M059J (cell line): ENCODE measurements at regions not wholly inside any gene's neighbourhood (a gene's known extent, or its start where the extent isn't known, plus 50 kb on each side); places are given as distances from the start of the nearest gene placed in this dataset.
A peak's percentile ranks its signal among the peaks of the same experiment; 100 is the strongest.

Experiments used
- DNase-seq: peaks from one replicate; pipeline ENCODE4 v3.0.0-alpha.2; 2012; ENCODE audit warnings: low read depth

DNA sequence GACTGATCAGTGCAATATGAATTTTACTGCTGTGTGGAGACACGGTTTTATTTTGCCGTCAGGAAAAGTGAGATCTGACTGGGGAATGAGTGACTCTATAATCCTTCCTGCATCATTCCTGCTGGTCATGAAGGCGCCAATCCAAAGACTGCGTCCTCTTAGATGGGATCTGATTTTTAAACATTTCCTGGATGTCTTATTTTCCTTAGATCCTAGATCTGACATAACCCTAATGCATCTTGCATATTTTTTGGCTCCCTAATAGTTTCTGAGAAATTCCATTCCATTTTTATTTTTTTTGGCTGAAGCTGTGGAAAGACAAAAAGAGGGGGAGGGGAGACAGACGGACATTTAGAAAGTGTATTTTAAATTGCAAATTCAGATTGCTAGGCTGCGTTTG lies 454.9 kb upstream of the FAT1 start:
- no peak for DNase-seq

DNA sequence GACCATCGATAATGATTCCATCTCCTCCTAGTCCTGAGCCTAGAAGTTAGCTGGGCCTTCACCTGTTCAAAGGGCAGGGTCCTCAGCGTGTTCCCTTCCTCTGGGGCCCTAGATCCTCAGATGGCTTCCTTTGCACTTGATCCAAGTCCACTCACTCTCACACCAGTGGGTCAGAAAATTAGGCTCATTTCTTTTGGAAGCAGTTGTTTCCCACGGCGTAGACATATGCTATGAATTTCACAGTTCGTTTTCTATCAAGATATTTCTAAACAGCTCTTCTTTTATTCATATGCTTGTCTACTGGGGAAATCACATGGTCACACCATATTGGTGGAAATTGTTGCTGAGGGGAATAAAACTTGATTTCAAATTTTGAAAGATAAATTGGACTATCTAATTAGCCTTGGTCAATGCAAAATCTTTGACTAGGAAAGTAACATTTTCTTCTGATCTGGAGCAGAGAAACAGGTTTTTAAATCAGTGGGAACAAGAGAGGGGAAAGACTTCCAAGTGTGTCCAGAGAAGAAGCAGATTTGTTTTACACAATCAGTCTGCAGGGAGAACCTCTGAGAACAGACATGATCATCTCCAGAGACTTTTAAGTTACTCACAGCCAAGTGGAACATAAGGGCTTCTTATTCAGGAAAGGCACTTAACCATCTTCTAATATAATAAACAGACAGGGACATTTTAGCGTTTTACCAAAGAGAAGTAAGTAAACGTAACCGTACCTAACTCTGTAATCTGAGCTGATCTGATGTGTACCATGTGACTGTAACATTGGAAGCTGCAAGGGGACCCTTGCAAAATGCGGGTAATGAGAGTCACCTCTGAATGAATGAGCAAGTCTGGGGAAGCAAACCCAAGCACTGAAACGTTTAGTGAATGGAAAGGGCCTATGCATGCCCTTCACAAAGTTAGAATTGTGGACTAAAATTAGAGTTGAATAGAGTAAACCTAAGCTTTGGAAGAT lies 455.7 kb upstream of the FAT1 start:
- DNase-seq: no peak

DNA sequence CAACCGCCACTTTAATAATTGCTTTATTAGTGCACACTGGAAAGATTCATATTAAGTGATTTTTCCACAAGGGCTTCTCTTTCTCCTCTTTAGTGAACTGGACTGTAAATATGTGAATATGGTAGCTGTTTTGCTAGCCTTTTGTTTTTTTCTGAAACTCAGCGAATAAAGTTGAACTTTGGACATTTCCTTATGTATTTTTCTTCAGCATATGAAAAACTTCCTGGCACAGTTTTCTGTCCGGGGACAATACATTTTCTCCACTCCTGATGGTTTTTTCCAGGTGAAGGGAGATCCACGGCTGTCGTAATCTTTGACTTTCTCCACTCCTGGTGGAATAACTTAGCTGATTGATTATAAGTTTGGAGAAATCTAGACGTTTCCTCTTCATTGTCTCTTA lies 457.4 kb upstream of the FAT1 start:
- DNase-seq: no peak

DNA sequence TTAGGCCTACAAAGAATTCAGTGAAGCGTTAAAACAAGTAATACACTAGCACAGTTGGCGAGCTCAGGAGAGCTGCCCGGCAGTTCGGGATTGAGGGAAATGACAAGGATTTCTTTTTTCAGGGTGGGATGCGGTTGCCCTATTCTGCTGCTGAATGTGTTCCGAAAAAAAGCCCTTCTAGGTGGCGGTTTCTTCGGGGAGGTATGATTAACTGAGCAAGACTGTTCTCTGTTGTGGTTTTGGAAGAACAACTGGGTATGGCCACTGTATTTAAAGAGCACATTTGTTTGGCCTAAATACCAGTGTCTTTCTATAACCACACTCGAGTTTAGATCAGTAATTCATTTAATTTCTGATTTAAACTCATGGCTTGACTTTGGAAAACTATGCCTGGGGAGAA lies 459.7 kb upstream of the FAT1 start:
- peak; percentile 83 for DNase-seq

DNA sequence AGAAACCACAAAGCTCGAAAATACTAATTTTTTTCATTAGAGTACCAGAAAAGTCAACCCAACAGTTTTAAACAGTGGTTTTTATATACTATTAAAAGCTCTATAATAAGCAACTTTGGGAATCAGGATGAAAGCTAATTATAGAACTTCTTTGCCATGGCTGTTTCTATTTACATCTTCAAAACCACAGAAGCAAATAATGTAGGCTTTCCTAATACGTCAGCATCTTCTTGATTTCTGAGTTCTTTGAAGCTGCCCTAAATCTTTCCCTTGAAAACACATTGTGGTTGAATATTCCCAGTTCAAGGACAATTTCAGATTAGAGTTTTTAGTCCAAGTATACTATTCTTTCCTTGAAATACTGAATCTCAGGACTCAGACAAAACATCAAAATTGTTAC lies 460.2 kb upstream of the FAT1 start:
- no peak for DNase-seq

DNA sequence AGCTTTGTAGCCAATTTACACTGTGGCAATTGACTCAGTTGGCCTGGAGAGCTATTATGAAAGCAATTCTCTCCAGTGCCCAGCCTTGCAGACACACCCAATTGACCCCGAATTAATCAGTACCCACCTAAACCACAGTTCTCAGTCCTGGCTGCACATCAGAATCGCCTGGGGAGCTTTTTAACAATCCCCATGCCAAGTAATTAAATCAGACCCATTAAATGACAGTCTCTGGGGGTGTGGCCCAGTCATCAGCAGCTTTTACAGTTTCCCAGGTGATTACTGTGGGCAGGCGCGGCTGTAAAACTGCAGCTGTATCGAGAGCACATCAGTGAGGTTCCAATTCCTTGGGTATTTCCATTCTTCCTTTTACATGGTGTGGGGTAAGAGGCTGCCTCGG lies 460.9 kb upstream of the FAT1 start:
- DNase-seq: peak; percentile 76

DNA sequence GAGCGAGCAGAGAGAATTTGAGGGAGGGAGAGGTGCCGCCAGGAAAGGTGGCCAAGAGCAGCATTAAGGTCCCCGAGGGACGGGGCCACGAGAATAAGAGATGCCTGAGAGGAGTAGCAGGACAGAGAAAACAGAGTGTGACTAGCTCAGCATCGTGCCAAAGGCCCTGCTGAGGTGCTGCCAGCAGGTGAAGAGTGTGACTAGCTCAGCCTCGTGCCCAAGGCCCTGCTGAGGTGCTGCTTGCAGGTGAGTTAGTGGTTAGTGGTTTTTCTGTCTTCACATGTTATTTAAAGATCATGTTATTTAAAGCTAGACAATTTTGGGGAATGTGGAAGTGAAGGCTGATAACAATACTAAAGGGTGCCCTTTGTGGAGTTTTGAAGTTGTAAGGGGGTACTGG lies 464.5 kb upstream of the FAT1 start:
- DNase-seq: no peak

DNA sequence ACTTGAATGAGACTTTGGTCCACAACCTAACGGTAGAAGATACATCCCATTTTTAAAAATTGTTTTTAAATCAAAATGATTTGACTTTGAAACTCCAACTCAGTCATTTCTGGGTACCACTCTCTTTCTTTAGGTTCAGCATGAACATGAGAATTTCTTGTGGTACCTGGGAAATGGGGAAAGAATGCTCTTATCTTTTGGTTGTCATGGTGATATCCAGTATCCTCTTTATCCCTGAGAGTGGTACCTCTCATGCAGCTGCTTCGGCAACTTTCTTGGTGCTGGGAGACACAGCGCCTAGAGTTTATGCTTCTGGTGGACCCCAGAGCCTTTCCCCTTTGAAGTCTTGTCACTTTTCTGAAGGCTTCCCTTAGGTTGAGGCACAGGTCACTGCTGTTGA lies 465.1 kb upstream of the FAT1 start:
- DNase-seq: no peak

DNA sequence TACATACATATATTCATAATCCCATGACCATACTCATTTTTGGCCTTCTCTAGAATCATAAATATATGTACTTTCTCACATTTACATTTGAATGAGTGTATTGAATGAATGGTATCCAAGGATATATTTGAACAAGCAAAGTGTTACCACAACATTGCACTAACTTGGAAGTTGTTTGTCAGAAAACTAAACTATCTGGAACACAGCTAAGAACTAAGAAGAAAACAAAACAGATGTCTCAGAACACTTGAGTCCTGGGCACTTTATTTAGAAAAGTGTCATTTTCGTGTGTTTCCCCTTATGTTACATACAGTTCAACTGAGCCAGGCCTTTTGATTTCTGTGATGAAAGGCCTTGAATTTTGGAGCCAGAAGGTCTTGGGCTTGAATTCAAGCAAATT lies 466.7 kb upstream of the FAT1 start:
- no peak for DNase-seq

DNA sequence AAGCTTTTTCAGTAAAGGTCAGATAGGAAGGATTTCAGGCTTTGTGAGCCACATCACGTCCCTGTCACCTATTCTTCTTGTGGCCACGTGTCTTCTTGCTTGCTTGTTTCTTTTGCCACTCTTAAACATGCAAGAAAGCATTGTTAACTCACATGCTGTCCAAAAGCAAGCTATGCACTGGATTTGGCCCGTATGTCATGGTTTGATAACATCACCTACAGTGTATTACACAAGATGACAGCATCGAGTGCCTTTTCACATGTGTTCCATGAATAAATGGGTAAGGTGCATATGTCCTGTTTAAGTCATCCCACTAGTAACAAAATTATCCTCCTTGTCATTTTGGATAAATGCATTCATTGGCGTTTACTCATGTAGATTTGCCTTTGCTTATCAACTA lies 468.0 kb upstream of the FAT1 start:
- no peak for DNase-seq

DNA sequence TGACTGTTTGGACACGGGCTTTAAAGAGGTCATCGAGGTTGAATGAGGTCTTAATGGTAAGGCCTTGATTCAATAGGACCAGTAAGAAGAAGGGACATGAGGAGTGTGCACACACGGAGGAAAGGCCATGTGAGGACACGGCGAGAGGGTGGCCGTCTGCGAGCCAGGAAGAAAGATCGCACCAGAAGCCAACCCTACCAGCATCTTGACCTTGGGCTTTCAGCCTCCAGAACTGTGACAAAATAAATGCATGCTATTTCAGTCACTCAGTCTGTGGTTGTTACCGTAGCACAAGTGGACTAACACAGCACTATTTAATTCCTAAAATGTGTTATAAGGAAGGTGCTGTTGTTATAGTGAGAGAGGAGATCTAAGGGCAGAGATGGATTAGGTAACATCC lies 468.6 kb upstream of the FAT1 start:
- no peak for DNase-seq

DNA sequence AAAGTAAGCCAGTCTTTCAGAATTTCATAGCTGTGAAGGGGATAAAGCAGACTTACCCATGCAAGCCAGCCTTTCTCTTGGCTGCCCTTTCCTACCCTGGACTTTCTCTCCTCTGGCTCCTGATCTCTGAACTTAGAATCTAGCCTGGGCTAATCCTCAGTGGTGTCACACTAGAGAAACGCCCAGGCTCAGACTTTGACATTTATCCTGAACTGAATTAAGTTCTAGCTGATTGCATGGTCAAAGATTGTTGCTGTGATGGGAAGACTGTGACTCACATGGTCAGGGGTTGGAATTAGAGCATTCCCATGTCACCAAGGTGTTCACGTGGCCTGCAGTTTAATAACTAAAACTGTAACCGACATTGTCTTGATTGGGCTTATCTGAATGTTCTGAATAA lies 469.5 kb upstream of the FAT1 start:
- peak; percentile 3 for DNase-seq

DNA sequence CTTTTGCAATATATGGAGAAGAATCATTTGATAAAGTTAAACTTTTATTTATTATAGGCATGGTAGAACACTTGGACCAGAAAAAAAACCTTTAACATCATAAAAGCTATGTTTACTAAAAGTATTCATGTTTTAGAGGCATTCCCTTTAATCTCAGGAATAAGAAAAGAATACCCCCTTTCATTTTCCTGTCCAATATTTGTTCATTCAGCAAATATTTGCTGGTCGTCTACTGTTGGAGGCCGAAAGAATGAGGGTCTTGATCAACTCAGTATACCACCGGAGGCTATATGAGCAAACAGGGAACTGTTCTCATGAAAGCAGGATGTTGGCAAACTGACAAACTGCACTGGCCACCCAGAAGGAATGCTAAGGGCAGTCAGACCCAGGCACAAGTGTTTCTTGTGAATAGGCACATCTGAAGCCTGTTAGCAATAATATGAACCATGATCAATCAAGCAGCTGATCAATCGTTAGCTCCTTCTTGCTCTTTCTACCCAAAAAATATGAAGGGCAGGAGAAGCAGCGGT lies 480.8 kb upstream of the FAT1 start:
- peak; percentile 68 for DNase-seq

DNA sequence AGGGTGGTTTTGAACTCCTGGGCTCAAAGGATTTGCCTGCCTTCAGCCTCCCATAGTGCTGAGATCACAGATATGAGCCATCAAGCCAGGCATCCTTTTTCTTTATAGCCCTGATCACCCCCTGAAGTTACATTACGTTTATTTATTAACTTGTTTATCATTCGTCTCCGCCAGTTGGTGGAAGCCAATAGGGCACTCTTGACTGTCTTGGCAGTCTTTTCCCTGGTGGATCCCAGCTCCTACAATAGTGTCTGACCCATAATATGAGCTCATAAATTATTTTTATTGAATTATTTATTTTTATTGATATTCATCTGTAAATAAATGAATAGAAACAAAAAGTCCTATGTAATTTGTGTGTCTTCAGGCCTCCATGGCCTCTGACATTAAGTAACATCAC lies 484.3 kb upstream of the FAT1 start:
- DNase-seq: no peak

DNA sequence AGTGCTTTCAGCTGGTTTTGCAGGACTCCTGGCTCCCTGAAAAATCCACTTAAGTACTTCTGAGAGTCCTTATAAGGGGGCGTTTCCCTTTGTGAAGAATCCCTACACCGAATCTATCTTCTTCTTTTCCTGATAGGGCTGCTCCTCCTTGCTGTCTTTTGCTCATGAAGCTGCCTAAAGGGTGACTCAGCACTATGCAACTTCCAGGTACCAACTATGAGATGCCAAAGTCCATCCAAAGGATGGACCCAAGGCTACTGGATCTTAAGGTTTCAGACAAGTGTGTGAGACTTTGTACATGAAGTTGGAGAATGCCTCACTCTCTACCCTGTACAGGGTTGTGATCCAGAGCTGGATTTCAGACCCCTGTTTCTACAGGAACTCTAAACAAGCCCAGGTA lies 485.0 kb upstream of the FAT1 start:
- DNase-seq: peak; percentile 34

DNA sequence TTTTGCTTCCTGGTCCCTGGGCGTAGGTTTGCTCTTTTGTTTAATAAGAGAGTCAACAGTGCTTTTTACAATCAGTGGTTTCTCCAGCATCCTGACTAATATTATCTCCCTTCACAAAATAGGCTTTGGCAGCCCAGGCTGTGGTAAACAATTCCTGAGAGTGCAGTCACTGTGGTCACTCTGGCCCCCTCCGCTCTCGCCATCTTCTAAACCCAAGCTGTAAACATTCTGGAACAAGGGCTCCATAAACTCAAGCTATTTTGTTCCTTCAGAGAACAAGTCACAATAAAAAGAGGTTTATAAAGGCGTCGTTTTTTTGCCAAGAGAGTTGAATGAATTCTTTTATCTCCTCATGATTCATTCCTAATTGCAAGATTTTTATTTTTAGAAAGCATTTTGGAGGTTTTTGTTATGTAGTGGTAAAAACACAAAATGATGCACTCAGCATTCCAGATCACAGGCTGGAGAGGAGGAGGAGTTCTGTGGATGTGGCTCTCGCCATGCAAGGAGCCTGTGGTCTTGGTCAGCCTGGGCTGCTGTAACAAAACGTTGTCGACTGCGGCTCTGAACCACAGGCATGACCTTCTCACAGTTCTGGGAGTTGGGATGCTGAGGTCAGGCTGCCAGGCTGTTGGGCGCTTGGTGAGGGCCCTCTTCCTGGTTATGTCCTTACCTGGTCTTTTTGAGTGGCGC lies 486.4 kb upstream of the FAT1 start:
- peak; percentile 94 for DNase-seq

DNA sequence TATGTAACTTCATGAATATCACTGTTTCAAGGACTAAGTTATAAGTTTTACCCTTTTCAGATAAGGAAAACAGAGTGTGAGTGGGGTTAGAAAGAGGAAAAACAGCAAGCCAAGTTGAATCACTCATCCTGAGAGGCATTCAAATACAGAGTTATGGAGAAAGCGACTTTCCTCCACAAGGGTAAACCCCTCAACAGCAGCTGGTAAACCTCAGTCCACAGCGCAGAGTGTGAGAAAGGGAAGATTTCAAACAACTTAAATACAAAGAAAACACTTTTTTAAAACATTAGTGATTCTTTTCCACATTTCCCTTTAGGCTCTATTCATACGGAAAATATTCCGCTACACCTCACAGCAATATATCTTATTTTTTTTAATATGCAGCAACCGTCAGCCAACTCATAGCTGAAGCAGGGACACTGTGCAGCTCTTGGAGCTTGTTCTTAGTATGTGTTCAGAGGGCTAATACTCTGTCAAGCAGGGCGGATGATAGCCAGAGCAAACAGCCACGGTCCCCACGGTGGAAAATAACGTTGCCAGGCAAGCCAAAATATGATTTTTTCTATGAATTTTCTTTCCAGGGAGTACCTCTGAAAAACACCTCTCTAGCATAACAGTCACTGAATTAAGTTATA lies 488.9 kb upstream of the FAT1 start:
- DNase-seq: no peak

DNA sequence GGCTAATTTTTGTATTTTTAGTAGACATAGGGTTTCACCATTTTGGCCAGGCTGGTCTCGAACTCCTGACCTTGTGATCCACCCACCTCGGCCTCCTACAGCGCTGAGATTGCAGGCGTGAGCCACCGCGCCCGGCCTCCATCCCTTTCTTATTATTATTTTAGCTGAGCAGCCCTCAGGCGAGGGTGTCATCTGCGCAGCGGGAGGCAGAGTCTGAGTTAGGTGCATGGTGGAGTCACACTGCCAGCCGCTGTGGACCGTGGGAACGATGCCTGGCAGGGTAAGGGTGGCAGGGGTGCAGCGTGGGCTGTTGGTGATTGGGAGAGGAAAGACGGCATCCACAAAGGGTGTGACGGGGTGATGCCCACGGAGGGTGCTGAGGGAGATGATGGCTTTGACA lies 491.8 kb upstream of the FAT1 start:
- DNase-seq: no peak

DNA sequence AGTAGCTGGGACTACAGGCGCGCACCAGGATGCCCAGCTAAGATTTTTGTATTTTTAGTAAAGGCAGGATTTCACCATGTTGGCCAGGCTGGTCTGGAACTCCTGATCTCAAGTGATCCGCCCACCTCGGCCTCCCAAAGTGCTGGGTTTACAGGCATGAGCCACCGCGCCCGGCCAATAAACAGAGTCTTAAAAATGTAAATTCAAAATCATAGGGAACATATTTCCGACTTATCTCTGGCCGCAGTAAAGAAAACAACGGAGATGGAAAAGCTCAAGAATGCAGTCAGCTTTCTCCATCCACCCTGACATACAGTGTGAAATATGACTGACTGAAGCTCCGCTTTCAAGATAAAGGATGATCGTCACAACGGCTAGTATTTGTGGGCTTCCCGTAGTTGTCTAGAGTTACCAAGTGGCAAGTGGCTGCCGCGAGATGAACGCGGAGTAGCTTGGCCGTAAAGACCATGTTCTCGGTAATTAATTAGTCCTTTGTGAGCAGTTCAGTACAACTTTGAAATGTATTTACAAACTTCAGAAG lies 495.1 kb upstream of the FAT1 start:
- DNase-seq: no peak

DNA sequence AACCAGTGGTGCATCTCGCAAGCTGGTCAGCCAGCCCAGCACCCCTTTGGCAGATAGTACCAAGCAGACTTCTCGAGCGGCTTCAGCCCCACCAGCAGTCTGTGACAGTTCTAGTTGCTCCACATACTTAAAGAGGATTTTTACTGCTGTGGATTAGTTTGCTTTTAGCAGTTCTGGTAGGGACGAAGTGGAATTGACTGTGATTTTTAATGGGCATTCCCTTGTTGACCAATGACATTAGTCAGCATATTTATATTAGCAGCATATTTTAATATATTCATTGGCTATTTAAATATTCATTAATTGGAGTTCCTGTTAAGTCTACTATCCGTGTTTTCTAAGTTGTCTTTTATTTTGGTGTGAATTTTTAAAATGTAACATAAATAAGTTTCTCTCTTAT lies 500.9 kb upstream of the FAT1 start:
- DNase-seq: no peak

DNA sequence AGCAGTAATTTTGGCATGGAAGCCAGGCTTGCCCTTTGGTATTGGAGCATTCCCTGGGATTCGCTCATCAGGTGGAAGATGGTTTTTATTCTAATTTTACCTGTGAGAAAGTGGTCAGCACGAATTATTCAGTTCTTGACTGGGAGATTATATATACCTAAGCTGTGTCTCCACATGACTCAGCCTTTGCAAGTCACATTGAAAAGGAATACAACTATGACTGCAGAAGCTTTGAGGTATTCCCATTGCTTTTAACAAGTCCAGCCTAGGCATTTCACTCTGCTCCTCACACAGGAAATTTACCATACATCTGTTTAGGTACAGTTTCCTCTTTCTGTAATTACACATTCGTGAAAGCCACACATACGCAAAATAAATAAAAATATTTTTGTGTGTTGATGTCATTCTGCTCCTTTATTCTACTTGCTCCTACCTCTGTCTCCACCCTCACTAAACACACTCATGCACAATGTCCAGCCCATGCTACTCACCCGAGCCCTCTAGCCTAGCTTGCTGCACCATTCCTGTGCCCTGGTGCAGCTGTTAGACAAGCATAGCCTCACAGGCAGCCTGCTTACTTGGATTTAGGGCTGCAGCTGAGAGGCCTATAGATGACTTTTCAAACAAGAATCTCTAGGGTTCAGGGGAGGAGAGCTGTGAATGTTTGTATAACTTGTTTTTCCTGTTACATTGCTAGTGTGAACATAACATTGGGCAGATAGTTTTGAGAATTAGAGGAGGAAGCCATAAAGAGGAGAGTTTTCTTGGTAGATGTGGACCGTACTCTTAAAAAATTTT lies 504.4 kb upstream of the FAT1 start:
- DNase-seq: no peak
